Lower lobe of right lung (tissue), 2 donors: ENCODE measurements at regions not wholly inside any gene's neighbourhood (a gene's known extent, or its start where the extent isn't known, plus 50 kb on each side); places are given as distances from the start of the nearest gene placed in this dataset.
"Not testable (repeated sequence)": the region's sequence is repeated elsewhere in the genome, so short reads cannot be mapped to it uniquely, and the experiment has no call there.

Source experiments
- ATAC-seq, 2 donors: fragments of 200-7000 bp; cut with Tn5 transposase; one replicate each; pipeline ENCODE4 v1.9.1; 2020 to 2022; ENCODE audit warnings: mild to moderate bottlenecking in 2 of 2, moderate library complexity in 2 of 2
- DNase-seq: peaks from one replicate; pipeline ENCODE4 v3.0.0-alpha.2; 2020
- H3K27ac ChIP-seq: fragments of 200-600 bp; one replicate; pipeline ENCODE4 v1.8.0; 2022
- H3K27me3 ChIP-seq: fragments of 200-600 bp; one replicate; pipeline ENCODE4 v1.8.0; 2022; ENCODE audit warnings: low read depth
- H3K36me3 ChIP-seq: fragments of 200-600 bp; one replicate; pipeline ENCODE4 v1.8.0; 2022; ENCODE audit warnings: mild to moderate bottlenecking
- H3K4me1 ChIP-seq: fragments of 200-600 bp; one replicate; pipeline ENCODE4 v1.8.0; 2022
- H3K4me3 ChIP-seq: fragments of 200-600 bp; one replicate; pipeline ENCODE4 v1.8.0; 2022; ENCODE audit warnings: mild to moderate bottlenecking
- H3K9me3 ChIP-seq: fragments of 200-600 bp; one replicate; pipeline ENCODE4 v1.8.0; 2022
- intact Hi-C: fragments of 100-400 bp; cut with DNase I; formaldehyde crosslinking; loops from one replicate; pipeline ENCODE4 v1.11.0; 2022
- TF ChIP-seq, protein P1 (sequence below): fragments of 200-600 bp; IDR thresholded peaks from one replicate; pipeline ENCODE4 v1.8.0; 2022; ENCODE audit warnings: antibody characterized with exemption, mild to moderate bottlenecking
- donor health status: DM: no; HTN: yes; CAD: no; lungs with severe emphysema.

DNA sequence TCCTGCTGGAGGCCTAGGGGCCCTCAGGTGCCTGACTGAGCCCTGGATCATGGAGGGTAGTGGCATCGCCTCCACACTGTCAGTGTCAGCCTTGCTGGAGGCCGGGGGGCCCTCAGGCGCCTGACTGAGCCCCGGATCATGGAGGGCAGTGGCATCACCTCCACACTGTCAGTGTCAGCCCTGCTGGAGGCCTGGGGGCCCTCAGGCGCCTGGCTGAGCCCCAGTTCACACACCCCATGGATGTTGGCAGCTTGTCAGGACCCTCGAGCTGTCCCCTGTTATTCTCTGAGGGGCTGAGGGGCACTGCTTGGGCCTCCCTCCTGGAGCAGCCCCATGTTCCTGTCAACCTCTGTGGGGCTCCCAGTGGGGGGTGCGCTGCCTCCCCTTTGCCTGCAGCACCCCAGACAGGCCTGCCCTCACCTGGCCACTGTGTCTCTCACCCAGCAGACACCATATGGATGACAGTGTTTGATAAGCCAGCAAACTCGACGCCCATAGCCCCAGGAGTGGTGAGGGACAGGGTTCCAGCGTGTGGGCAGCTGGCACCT is 197.6 kb downstream of the LIPI start:
- Histone ChIP-seq H3K4me3 (no peak overlapping the region), H3K36me3 (no peaks in the 10 kb centered on the region), H3K27ac (no peak overlapping the region), H3K9me3 (no peaks in the 10 kb centered on the region), H3K4me1 (no peaks in the 10 kb centered on the region), H3K27me3 (no peaks in the 10 kb centered on the region)
- ATAC-seq (no peak), DNase-seq (no peak)
- intact Hi-C loops: no loop called here
- TF ChIP-seq, protein P1, sequence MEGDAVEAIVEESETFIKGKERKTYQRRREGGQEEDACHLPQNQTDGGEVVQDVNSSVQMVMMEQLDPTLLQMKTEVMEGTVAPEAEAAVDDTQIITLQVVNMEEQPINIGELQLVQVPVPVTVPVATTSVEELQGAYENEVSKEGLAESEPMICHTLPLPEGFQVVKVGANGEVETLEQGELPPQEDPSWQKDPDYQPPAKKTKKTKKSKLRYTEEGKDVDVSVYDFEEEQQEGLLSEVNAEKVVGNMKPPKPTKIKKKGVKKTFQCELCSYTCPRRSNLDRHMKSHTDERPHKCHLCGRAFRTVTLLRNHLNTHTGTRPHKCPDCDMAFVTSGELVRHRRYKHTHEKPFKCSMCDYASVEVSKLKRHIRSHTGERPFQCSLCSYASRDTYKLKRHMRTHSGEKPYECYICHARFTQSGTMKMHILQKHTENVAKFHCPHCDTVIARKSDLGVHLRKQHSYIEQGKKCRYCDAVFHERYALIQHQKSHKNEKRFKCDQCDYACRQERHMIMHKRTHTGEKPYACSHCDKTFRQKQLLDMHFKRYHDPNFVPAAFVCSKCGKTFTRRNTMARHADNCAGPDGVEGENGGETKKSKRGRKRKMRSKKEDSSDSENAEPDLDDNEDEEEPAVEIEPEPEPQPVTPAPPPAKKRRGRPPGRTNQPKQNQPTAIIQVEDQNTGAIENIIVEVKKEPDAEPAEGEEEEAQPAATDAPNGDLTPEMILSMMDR: no peak

DNA sequence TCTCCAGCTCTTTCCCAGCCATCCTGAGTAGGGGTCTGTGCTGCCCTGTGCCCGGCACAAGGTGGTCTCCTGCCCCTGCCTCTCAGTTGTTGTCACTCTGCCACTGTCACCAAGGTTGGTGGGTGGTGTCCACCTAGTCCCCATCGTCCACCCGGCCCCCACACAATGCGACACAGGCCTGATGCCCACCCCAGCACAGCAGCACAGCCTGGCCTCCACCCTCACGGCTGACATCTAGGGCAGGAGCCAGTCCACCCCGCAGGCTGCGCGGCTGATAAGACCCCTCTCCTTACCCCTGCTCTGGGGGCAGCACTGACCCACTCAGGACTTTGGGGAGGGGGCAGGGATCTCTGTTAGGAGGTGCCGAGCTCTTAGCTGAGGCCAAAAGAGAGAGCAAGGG is 198.3 kb downstream of the LIPI start:
- DNase-seq (no peak), ATAC-seq (no peak)
- H3K27me3 ChIP-seq: no peaks in the 10 kb centered on the region
- H3K27ac ChIP-seq: no peak overlapping the region
- TF ChIP-seq, protein P1: no peak
- intact Hi-C loops: no loop called here
- no peaks in the 10 kb centered on the region for H3K4me1 ChIP-seq
- H3K9me3 ChIP-seq: no peaks in the 10 kb centered on the region
- H3K4me3 ChIP-seq: no peak overlapping the region
- no peaks in the 10 kb centered on the region for H3K36me3 ChIP-seq

DNA sequence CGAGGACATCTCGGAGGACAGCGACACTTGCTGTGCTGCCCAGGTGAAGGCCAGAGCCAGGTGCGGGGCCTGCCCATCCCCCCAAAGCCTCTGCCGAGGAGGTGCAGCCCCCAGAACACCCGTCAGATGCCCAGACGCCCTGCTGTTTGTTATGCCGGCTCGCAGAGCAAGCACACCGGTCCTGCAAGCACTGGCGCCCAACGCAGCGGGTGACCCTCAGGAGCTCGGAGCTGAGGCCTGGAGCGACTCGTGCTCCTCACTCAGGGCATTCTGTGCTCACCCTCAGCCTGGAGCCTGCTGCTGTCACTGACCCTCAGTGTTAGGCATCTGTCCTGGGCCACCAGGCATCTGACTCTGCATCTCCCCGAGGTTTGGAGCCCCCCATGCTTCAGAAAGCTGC is 199.0 kb downstream of the LIPI start:
- H3K9me3 ChIP-seq, H3K27ac ChIP-seq, H3K27me3 ChIP-seq, H3K36me3 ChIP-seq, DNase-seq, H3K4me1 ChIP-seq, ATAC-seq, intact Hi-C loops, H3K4me3 ChIP-seq: not testable (repeated sequence)

DNA sequence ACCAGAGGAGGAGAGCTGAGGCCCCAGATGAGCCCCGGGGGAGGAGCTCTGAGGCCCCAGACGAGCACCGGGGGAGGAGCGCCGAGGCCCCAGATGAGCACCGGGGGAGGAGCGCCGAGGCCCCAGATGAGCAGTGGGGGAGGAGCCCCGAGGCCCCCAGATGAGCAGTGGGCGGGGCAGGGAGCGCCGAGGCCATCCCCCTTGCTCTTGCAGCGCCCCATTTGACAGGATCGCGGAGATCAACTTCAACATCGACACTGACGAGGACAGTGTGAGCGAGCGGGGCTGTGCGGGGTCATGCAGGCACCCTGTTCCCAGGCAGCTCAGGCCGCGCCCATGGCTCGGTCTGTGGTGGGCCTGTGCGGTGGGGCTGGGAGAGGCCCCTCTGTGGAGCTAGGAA is 199.6 kb downstream of the LIPI start:
- H3K4me1 ChIP-seq, H3K9me3 ChIP-seq, H3K27ac ChIP-seq, ATAC-seq, H3K36me3 ChIP-seq, DNase-seq, H3K27me3 ChIP-seq, H3K4me3 ChIP-seq, intact Hi-C loops: not testable (repeated sequence)

DNA sequence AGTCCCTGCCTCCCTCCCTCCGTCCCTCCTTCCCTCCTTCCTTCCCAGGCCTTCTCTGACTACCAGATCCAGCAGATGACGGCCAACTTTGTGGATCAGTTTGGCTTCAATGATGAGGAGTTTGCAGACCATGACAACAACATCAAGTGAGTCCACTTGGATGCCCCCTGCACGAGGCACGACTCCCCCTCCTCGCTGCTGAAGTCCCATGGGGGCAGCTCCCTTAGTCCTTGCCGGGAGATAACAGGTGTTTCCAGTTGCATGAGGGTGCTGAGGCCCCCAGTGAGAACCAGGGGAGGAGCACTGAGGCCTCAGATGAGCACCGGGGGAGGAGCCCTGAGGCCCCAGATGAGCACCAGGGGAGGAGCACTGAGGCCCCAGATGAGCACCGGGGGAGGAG is 200.0 kb downstream of the LIPI start:
- DNase-seq: no peak
- no peak overlapping the region for H3K4me3 ChIP-seq
- no peak for ATAC-seq
- no peaks in the 10 kb centered on the region for H3K27me3 ChIP-seq
- no peaks in the 10 kb centered on the region for H3K4me1 ChIP-seq
- intact Hi-C loops: no loop called here
- no peaks in the 10 kb centered on the region for H3K36me3 ChIP-seq
- TF ChIP-seq, protein P1: no peak
- no peaks in the 10 kb centered on the region for H3K9me3 ChIP-seq
- H3K27ac ChIP-seq: no peak overlapping the region

DNA sequence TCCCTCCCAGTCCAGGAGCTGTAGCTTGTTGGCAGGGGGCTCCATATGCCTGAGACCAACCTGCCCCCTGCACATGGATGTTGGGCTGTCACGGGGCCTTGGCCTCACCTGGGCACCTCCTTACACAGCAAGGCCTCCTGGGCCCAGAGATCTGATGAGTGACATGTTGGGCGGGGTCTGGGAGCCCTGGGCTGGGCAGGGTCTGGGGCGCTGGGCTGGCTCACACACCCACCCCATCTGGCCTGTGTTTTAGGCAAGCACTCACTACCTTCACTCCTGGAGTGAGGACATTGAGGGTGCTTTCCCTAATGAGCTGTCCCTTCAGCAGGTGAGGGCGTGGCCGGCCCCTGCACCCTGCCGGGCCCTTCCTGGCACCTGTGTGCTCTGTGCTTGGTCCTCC is 200.8 kb downstream of the LIPI start:
- intact Hi-C loops, H3K4me1 ChIP-seq, H3K27ac ChIP-seq, H3K36me3 ChIP-seq, DNase-seq, H3K4me3 ChIP-seq, H3K9me3 ChIP-seq, H3K27me3 ChIP-seq: not testable (repeated sequence)
- ATAC-seq: peak in 1 of 2 donors; percentile 3

DNA sequence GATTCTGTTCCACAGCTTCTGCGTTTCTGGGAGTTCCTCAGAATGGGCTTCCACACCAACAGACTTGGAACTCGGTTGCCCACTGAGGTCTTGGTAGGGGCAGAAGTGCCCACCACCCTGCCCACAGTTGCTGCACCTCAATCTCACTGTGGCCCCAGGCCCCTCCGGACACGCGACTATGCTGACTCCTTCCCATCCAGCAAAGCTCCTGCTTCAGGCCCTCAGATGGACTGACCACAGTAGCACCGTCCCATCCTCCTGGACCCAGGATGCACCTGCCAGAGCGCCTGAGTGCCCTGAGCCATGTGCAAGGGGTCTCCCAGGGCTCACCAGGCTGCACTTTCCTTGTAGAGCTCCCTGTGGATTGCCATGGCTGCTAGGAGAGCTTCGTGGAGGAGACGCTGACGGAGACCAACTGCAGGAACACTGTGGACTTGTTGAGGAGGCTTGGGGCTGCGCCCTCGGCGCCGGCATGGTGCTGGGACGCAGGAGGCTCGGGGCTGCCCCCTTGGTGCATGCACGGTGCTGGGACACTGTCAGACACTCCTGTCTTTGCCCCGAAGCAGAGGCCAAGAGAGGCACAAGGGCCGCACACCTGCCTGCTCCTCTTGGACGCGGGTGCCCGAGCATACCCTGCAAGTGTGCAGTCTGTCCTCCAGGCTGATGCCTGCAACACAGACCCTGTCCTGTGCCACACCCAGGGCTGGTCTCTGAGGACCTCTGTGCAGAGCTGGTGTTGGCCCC is 201.3 kb downstream of the LIPI start:
- H3K9me3 ChIP-seq, H3K36me3 ChIP-seq, H3K27ac ChIP-seq, ATAC-seq, DNase-seq, intact Hi-C loops, H3K4me3 ChIP-seq, H3K4me1 ChIP-seq, H3K27me3 ChIP-seq: not testable (repeated sequence)

DNA sequence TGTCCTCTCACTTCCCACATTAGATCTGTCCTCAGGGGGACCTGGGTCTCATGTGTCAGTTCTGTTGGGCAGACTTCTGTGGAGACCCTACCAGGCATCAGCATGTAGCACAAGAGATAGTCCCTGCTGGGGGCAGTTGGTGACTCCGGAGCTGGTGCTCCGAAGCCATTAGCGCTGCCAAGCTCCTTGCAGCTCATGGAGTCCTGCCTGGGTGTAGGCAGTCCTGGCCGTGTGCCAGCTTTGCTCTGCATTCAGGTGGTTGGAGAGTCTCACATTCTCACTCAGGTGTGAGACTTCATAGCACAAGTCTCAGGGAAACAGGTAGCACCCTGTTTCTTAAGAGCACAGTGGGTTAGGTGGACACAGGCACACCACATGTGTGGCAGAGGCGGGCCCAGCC is 202.3 kb downstream of the LIPI start:
- H3K9me3 ChIP-seq, ATAC-seq, H3K27me3 ChIP-seq, H3K36me3 ChIP-seq, H3K4me1 ChIP-seq, intact Hi-C loops, H3K4me3 ChIP-seq, H3K27ac ChIP-seq, DNase-seq: not testable (repeated sequence)

DNA sequence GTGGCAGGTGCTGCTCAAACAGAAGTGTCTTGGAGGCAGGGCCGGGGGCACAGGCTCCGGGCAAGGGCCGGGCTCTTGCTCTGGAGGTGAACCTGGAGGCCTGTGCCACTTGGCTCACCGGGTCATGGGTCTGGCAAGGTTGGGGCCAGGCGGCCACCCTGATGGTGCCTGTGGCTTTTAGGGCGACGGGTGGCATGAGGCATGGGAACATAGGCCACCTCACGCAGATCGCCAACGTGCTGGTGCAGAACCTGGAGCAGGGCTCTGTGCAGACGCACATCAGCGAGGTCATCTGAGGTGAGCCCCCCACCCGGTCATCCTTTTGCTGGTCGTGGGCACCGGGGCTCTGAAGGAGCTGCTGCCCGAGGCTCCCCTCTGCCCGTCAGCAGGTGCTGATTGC is 202.7 kb downstream of the LIPI start:
- ATAC-seq, H3K27ac ChIP-seq, H3K9me3 ChIP-seq, H3K36me3 ChIP-seq, H3K27me3 ChIP-seq, intact Hi-C loops, H3K4me1 ChIP-seq, DNase-seq, H3K4me3 ChIP-seq: not testable (repeated sequence)

DNA sequence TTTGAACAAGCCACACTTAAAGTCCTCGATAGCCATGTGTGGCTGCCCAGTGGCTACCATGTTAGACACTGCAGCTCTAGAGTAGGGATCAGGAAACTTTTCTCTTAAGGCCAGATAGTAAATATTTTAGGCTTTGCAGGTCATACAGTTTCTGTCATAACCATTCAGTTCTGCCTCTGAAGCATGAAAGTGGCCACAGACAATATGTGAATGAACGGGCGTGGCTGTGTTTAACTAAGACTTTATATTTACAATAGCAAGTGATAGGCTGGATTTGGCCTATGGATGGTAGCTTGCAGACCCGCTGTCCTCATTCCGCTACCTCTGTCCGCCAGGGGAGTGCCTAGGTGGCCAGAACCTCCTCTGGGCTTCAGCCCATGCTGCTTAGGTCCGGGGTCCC is 204.6 kb downstream of the LIPI start:
- H3K4me1 ChIP-seq, DNase-seq, H3K4me3 ChIP-seq, H3K36me3 ChIP-seq, H3K27ac ChIP-seq, ATAC-seq, H3K27me3 ChIP-seq, H3K9me3 ChIP-seq, intact Hi-C loops: not testable (repeated sequence)
